Fibroblast of pulmonary artery (primary cell): ENCODE measurements at regions not wholly inside any gene's neighbourhood (a gene's known extent, or its start where the extent isn't known, plus 50 kb on each side); places are given as distances from the start of the nearest gene placed in this dataset.

ENCODE experiments used
- DNase-seq: peaks from one replicate; pipeline ENCODE4 v3.0.0-alpha.2; 2010; ENCODE audit warnings: low read depth
- H3K4me3 ChIP-seq: replicated peaks from 2 replicates; pipeline ENCODE4 v1.5.1; 2011; ENCODE audit warnings: low read depth, mild to moderate bottlenecking, control low read depth, low read length, moderate library complexity
- TF ChIP-seq, protein P1 (sequence below): IDR thresholded peaks from 2 replicates; pipeline ENCODE4 v1.5.1; 2011; ENCODE audit warnings: mild to moderate bottlenecking, control low read depth, low read length, inconsistent platforms; ENCODE audit errors: missing control alignments

DNA sequence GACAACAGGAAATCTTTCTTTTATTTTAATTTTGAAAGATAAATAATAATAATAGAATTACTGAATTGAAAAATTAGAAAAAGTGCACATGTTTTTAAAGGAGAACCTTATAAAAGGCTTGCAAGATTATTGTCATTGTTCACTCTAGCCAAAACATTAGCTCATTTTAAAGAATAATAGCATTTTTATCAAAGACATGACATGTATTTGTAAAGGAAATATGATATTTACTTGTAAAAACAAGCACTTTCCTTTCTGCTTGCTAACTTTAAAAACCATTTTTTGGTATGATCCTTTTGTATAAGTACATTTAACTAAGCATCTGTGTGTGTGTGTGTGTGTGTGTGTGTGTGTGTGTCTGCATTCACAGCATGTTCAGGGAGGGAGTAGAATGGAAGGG is 156.3 kb upstream of the C1orf87 start:
- TF ChIP-seq, protein P1, sequence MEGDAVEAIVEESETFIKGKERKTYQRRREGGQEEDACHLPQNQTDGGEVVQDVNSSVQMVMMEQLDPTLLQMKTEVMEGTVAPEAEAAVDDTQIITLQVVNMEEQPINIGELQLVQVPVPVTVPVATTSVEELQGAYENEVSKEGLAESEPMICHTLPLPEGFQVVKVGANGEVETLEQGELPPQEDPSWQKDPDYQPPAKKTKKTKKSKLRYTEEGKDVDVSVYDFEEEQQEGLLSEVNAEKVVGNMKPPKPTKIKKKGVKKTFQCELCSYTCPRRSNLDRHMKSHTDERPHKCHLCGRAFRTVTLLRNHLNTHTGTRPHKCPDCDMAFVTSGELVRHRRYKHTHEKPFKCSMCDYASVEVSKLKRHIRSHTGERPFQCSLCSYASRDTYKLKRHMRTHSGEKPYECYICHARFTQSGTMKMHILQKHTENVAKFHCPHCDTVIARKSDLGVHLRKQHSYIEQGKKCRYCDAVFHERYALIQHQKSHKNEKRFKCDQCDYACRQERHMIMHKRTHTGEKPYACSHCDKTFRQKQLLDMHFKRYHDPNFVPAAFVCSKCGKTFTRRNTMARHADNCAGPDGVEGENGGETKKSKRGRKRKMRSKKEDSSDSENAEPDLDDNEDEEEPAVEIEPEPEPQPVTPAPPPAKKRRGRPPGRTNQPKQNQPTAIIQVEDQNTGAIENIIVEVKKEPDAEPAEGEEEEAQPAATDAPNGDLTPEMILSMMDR, result no peak
- H3K4me3 ChIP-seq, result no peak overlapping the region
- DNase-seq, result no peak

DNA sequence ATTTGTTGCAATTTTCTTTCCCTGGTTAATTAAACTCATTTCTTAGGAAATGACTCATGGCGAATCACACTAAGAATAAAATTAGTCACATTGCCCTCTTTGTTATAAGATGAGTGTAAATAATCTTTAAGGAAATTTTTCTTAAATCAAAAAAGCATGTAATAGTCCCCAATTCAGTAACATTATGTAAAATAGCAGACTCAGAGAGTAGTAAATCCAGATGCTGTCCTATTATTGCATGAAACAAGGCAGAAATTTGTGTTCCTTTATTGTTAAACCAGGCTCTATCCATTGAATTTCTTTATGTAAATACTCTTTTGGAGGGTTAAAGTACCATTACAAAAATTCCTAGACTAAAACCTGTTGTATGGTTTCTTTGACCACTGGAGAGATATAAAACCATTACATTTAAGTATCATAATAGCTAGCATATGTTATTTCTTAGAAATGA is 154.5 kb upstream of the C1orf87 start:
- H3K4me3 ChIP-seq, result no peak overlapping the region
- no peak for DNase-seq
- TF ChIP-seq, protein P1, result no peak

DNA sequence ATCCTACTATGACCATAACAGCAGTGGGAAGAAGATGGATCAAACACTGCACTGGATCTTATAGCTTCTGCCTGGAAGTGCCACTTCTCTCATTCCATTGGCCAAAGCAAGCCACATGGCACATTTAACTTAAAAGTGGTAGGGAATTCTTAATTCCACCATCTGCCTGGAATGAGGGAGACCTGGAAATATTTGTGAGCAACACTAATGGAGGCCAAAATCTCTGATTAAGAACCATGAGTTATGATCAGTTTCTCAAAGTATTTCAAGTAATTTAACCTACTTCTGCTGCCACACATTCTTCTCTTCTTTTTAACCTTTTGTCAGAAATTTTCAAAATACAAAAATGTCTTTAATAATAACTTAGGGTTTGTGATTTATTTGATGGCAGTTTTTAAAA is 154.0 kb upstream of the C1orf87 start:
- TF ChIP-seq, protein P1, result no peak

DNA sequence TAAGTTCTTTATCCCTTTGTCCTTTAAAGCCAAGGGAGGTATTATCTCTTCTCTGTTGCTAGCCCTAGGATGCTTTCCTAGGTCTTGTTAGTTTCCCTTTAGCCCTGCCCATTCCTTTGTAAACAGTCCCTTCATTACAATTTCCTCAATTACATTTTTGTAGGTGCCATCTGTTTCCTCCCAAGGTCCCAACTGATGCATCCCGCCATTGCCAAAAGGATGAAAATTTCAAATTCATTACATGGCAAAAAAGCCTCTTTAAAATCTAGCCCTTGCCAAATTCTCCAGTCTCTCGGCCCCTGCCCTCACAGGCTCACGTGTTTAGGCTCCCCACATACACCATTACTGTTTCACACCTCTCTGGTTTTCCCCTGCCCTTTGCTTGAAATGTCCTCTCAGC is 151.9 kb upstream of the C1orf87 start:
- no peak for DNase-seq
- no peak overlapping the region for H3K4me3 ChIP-seq
- TF ChIP-seq, protein P1, result no peak

More for the DNA sequence above, 154.0 kb upstream of the C1orf87 start:
- no peak for DNase-seq
- H3K4me3 ChIP-seq, result no peak overlapping the region

DNA sequence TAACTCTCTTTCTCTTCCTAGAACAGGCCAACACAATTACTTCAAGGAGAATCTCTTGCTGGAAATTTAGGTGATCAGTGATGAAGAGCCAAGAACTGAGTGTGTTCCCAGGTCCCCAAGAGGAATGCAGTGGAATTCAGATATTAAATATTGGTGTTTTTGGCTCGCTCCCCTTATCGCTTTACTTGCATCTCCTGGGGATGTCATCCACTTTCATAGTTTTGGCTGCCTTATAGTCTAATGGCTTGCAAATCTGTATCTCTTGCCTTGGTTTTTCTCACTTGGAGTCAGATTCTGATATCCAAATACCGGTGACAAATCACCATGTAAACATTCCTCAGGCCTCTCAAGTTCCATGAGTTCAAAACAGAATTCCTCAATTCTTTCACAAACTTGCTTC is 151.0 kb upstream of the C1orf87 start:
- H3K4me3 ChIP-seq, result no peak overlapping the region
- TF ChIP-seq, protein P1, result no peak
- DNase-seq, result no peak

DNA sequence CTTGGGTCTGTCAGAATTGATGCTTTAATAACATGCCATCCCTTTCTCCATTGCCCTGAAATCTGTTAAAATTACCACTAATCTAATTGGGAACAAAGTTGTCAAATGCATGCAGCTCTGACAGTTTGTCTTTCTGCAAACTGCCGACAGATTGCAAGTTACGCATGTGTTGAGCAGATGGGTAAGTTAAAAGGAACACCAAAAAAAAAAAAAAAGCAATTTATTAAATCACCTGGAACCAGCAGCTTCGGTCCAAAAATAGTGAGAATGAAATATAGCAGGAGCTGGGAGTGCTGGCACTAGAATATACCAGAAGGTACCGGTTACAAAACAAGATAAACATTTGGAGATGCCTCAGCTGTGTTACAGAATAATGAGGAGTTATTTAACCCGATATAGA is 149.6 kb upstream of the C1orf87 start:
- no peak for DNase-seq
- TF ChIP-seq, protein P1, result no peak

DNA sequence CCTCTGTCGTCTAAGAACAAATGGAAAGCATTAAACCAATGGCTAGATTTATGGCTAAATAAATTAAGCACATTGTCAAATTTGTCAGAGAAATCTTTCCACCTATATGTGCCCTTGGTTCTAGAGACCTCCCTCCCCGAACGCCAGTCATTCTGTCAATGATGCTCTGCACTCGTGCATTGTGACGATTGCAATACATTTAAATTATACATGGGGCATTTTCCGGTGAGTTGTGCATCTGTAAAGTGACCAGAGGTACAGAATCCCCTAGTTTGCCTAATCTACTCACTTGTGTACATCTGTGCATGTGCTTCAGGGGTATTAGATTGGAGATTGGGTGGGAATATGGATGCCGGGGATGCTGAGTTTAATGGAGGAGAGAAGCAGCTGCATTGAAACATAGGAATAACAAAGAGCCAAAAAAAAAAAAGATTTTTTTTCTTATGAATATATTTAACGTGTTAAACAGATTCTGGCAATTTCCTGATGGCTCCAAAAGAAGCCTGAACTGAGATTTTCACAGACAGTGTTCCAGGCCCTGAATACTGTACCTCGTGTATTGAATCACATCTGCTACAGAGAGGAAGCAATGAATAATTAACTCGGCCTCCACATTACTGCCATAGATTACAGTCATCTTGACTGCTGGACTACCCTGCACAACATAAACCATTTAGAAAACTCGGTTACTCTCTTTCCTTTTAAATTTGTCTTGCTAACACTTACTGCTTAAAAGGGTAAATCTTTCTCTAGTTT is 149.0 kb upstream of the C1orf87 start:
- no peak overlapping the region for H3K4me3 ChIP-seq
- no peak for DNase-seq
- TF ChIP-seq, protein P1, result no peak

More for the DNA sequence above, 149.6 kb upstream of the C1orf87 start:
- no peak overlapping the region for H3K4me3 ChIP-seq
